Karpas-422 (cell line): ENCODE measurements at regions not wholly inside any gene's neighbourhood (a gene's known extent, or its start where the extent isn't known, plus 50 kb on each side); places are given as distances from the start of the nearest gene placed in this dataset.

ENCODE experiments used
- DNase-seq: peaks from one replicate; pipeline ENCODE4 v3.0.0-alpha.2; 2015
- H2AFZ ChIP-seq: fragments of 200-600 bp; sonication (generic); 2 replicates; pipeline ENCODE4 v1.6.1; 2014; ENCODE audit warnings: antibody characterized with exemption, low read length, mixed read lengths
- H3K27ac ChIP-seq: fragments of 200-600 bp; sonication (generic); 2 replicates; pipeline ENCODE4 v1.5.1; 2014; ENCODE audit warnings: mild to moderate bottlenecking, low read length, moderate library complexity
- H3K27me3 ChIP-seq: fragments of 200-600 bp; sonication (generic); 2 replicates; pipeline ENCODE4 v1.6.1; 2014; ENCODE audit warnings: low read length, mixed read lengths
- H3K36me3 ChIP-seq: fragments of 200-600 bp; sonication (generic); 2 replicates; pipeline ENCODE4 v1.6.1; 2014; ENCODE audit warnings: low read length, mixed read lengths; ENCODE audit not compliant: insufficient read depth
- H3K4me1 ChIP-seq: fragments of 200-600 bp; sonication (generic); 2 replicates; pipeline ENCODE4 v1.6.1; 2014; ENCODE audit warnings: mild to moderate bottlenecking, low read length, mixed read lengths
- H3K4me2 ChIP-seq: fragments of 200-600 bp; sonication (generic); 2 replicates; pipeline ENCODE4 v1.6.1; 2014; ENCODE audit warnings: low read length, low read depth, mild to moderate bottlenecking; ENCODE audit not compliant: poor library complexity, severe bottlenecking
- H3K4me3 ChIP-seq: fragments of 200-600 bp; sonication (generic); 2 replicates; pipeline ENCODE4 v1.5.1; 2014; ENCODE audit warnings: mild to moderate bottlenecking, antibody characterized with exemption, low read length, mixed read lengths
- H3K79me2 ChIP-seq: fragments of 200-600 bp; sonication (generic); 2 replicates; pipeline ENCODE4 v1.6.1; 2014; ENCODE audit warnings: mild to moderate bottlenecking, low read length, mixed read lengths
- H3K9ac ChIP-seq: fragments of 200-600 bp; sonication (generic); 2 replicates; pipeline ENCODE4 v1.6.0; 2014; ENCODE audit warnings: low read length
- H3K9me2 ChIP-seq: fragments of 200-600 bp; sonication (generic), shearing (Covaris generic); replicated peaks from 2 replicates; pipeline ENCODE4 v1.6.0; 2014; ENCODE audit warnings: mild to moderate bottlenecking, low read length, moderate library complexity; ENCODE audit not compliant: insufficient read depth
- H3K9me3 ChIP-seq: fragments of 300-700, 200-600 bp; sonication (generic); 2 replicates; pipeline ENCODE4 v1.6.1; 2014; ENCODE audit warnings: low read length, mixed read lengths
- H4K20me1 ChIP-seq: fragments of 200-600 bp; sonication (generic); 2 replicates; pipeline ENCODE4 v1.6.1; 2014; ENCODE audit warnings: mild to moderate bottlenecking, antibody characterized with exemption, low read length, low read depth; ENCODE audit not compliant: insufficient read depth

GRCh38 chr1:201755200-201755599, 73.8 kb upstream of the IPO9 start:
- peaks cover 31% of the 10 kb centered on the region for H3K4me1 ChIP-seq
- no peak for DNase-seq
- H2AFZ ChIP-seq = no peak overlapping the region
- H3K27ac ChIP-seq = no peak overlapping the region
- no peak overlapping the region for H3K9ac ChIP-seq
- no peak overlapping the region for H3K4me3 ChIP-seq
- no peaks in the 10 kb centered on the region for H3K36me3 ChIP-seq
- no peaks in the 10 kb centered on the region; the same call in 1 of the 2 replicates for H4K20me1 ChIP-seq
- H3K4me2 ChIP-seq = no peak overlapping the region
- H3K27me3 ChIP-seq = no peaks in the 10 kb centered on the region
- no peaks in the 10 kb centered on the region for H3K79me2 ChIP-seq
- H3K9me3 ChIP-seq = no peaks in the 10 kb centered on the region
- no peaks in the 10 kb centered on the region for H3K9me2 ChIP-seq

- H3K27ac ChIP-seq = no peak overlapping the region
- no peaks in the 10 kb centered on the region for H3K36me3 ChIP-seq
- H3K4me2 ChIP-seq = no peak overlapping the region
- H3K9me3 ChIP-seq = no peaks in the 10 kb centered on the region
- H3K9ac ChIP-seq = no peak overlapping the region
- H3K79me2 ChIP-seq = no peaks in the 10 kb centered on the region
- no peaks in the 10 kb centered on the region; the same call in 1 of the 2 replicates for H4K20me1 ChIP-seq
- no peak overlapping the region for H3K4me3 ChIP-seq
- H2AFZ ChIP-seq = no peak overlapping the region
- DNase-seq = no peak
- H3K4me1 ChIP-seq = peaks cover 31% of the 10 kb centered on the region
- H3K27me3 ChIP-seq = no peaks in the 10 kb centered on the region
- H3K9me2 ChIP-seq = no peaks in the 10 kb centered on the region
Measured at GRCh38 chr1:201756406-201756805, 72.6 kb upstream of the IPO9 start.

GRCh38 chr1:201758499-201759050, 70.4 kb upstream of the IPO9 start:
- H3K4me3 ChIP-seq = no peak overlapping the region
- H2AFZ ChIP-seq = no peak overlapping the region
- peak; percentile 82 for DNase-seq
- H3K79me2 ChIP-seq = no peaks in the 10 kb centered on the region
- H3K9me3 ChIP-seq = no peaks in the 10 kb centered on the region
- H4K20me1 ChIP-seq = no peaks in the 10 kb centered on the region; the same call in 1 of the 2 replicates
- H3K4me1 ChIP-seq = peaks cover 24% of the 10 kb centered on the region
- H3K27ac ChIP-seq = no peak overlapping the region
- no peaks in the 10 kb centered on the region for H3K36me3 ChIP-seq
- no peaks in the 10 kb centered on the region for H3K9me2 ChIP-seq
- H3K27me3 ChIP-seq = no peaks in the 10 kb centered on the region
- no peak overlapping the region for H3K9ac ChIP-seq
- peak overlapping the region; percentile 20 for H3K4me2 ChIP-seq

- H3K4me3 ChIP-seq = no peak overlapping the region
- H3K79me2 ChIP-seq = no peaks in the 10 kb centered on the region
- H4K20me1 ChIP-seq = no peaks in the 10 kb centered on the region; the same call in 1 of the 2 replicates
- no peak overlapping the region for H3K9ac ChIP-seq
- H3K4me1 ChIP-seq = peaks cover 24% of the 10 kb centered on the region
- DNase-seq = no peak
- H2AFZ ChIP-seq = no peak overlapping the region
- no peaks in the 10 kb centered on the region for H3K9me3 ChIP-seq
- no peaks in the 10 kb centered on the region for H3K36me3 ChIP-seq
- H3K9me2 ChIP-seq = no peaks in the 10 kb centered on the region
- H3K4me2 ChIP-seq = peak overlapping the region; percentile 20
- H3K27ac ChIP-seq = no peak overlapping the region
- H3K27me3 ChIP-seq = no peaks in the 10 kb centered on the region
Measured at GRCh38 chr1:201759194-201759815, 69.7 kb upstream of the IPO9 start.

GRCh38 chr1:201760516-201760915, 68.4 kb upstream of the IPO9 start:
- Histone ChIP-seq H3K9ac (no peak overlapping the region), H3K9me2 (no peaks in the 10 kb centered on the region), H3K79me2 (no peaks in the 10 kb centered on the region), H2AFZ (no peak overlapping the region), H3K27ac (no peak overlapping the region), H3K4me2 (no peak overlapping the region), H4K20me1 (no peaks in the 10 kb centered on the region; the same call in 1 of the 2 replicates), H3K9me3 (no peaks in the 10 kb centered on the region), H3K36me3 (no peaks in the 10 kb centered on the region), H3K4me1 (peaks cover 24% of the 10 kb centered on the region), H3K4me3 (no peak overlapping the region), H3K27me3 (no peaks in the 10 kb centered on the region)
- no peak for DNase-seq

- no peak overlapping the region for H3K4me3 ChIP-seq
- H3K9me2 ChIP-seq = no peaks in the 10 kb centered on the region
- H3K79me2 ChIP-seq = no peaks in the 10 kb centered on the region
- H3K27ac ChIP-seq = no peak overlapping the region
- no peak for DNase-seq
- no peak overlapping the region for H3K4me2 ChIP-seq
- H3K9ac ChIP-seq = no peak overlapping the region
- H3K27me3 ChIP-seq = no peaks in the 10 kb centered on the region
- no peak overlapping the region for H2AFZ ChIP-seq
- H3K4me1 ChIP-seq = peaks cover 24% of the 10 kb centered on the region
- no peaks in the 10 kb centered on the region; the same call in 1 of the 2 replicates for H4K20me1 ChIP-seq
- H3K36me3 ChIP-seq = no peaks in the 10 kb centered on the region
- H3K9me3 ChIP-seq = no peaks in the 10 kb centered on the region
Measured at GRCh38 chr1:201761178-201761577, 67.8 kb upstream of the IPO9 start.

- Histone ChIP-seq H2AFZ (no peak overlapping the region), H3K4me1 (peaks cover 24% of the 10 kb centered on the region), H3K9me3 (no peaks in the 10 kb centered on the region), H3K9me2 (no peaks in the 10 kb centered on the region), H3K79me2 (no peaks in the 10 kb centered on the region), H4K20me1 (no peaks in the 10 kb centered on the region; the same call in 1 of the 2 replicates), H3K9ac (no peak overlapping the region), H3K27ac (no peak overlapping the region), H3K4me2 (no peak overlapping the region), H3K27me3 (no peaks in the 10 kb centered on the region), H3K4me3 (no peak overlapping the region), H3K36me3 (no peaks in the 10 kb centered on the region)
- DNase-seq = no peak
Measured at GRCh38 chr1:201761871-201762270, 67.1 kb upstream of the IPO9 start.

GRCh38 chr1:201762381-201762780, 66.6 kb upstream of the IPO9 start:
- Histone ChIP-seq H3K27ac (no peak overlapping the region), H2AFZ (no peak overlapping the region), H3K4me1 (peaks cover 24% of the 10 kb centered on the region), H3K9me2 (no peaks in the 10 kb centered on the region), H3K4me2 (no peak overlapping the region), H3K4me3 (no peak overlapping the region), H3K9ac (no peak overlapping the region), H4K20me1 (no peaks in the 10 kb centered on the region; the same call in 1 of the 2 replicates), H3K36me3 (no peaks in the 10 kb centered on the region), H3K9me3 (no peaks in the 10 kb centered on the region), H3K79me2 (no peaks in the 10 kb centered on the region), H3K27me3 (no peaks in the 10 kb centered on the region)
- DNase-seq = no peak
